HUES64 (cell line): ENCODE measurements at regions not wholly inside any gene's neighbourhood (a gene's known extent, or its start where the extent isn't known, plus 50 kb on each side); places are given as distances from the start of the nearest gene placed in this dataset.
"Not testable (repeated sequence)": the region's sequence is repeated elsewhere in the genome, so short reads cannot be mapped to it uniquely, and the experiment has no call there.

Experiments used
- H3K27ac ChIP-seq: 2 replicates; pipeline ENCODE4 v1.7.0; 2013; ENCODE audit warnings: low read depth, low read length, inconsistent platforms
- H3K27me3 ChIP-seq: 2 replicates; pipeline ENCODE4 v1.6.1; 2013; ENCODE audit warnings: mild to moderate bottlenecking, low read length; ENCODE audit not compliant: insufficient read depth
- H3K36me3 ChIP-seq: 2 replicates; pipeline ENCODE4 v1.6.1; 2013; ENCODE audit warnings: mild to moderate bottlenecking, low read length; ENCODE audit not compliant: insufficient read depth
- H3K4me1 ChIP-seq: 2 replicates; pipeline ENCODE4 v1.6.1; 2013; ENCODE audit warnings: mild to moderate bottlenecking, low read length, moderate library complexity; ENCODE audit not compliant: insufficient read depth
- H3K4me3 ChIP-seq: 2 replicates; pipeline ENCODE4 v1.5.1; 2013; ENCODE audit warnings: mild to moderate bottlenecking, low read length, moderate library complexity
- H3K9ac ChIP-seq: 2 replicates; pipeline ENCODE4 v1.6.1; 2013; ENCODE audit warnings: mild to moderate bottlenecking, low read depth, low read length
- H3K9me3 ChIP-seq: 2 replicates; pipeline ENCODE4 v1.6.1; 2013; ENCODE audit warnings: low read depth, low read length; ENCODE audit not compliant: insufficient read depth
- WGBS: fragments of 150-250, 120-280 bp; methylation state at CpG from one replicate; pipeline ENCODE4 v1.1.7; 2013; ENCODE audit warnings: missing lambda C conversion rate; 5-methylcytosine and 5-hydroxymethylcytosine counted together

DNA sequence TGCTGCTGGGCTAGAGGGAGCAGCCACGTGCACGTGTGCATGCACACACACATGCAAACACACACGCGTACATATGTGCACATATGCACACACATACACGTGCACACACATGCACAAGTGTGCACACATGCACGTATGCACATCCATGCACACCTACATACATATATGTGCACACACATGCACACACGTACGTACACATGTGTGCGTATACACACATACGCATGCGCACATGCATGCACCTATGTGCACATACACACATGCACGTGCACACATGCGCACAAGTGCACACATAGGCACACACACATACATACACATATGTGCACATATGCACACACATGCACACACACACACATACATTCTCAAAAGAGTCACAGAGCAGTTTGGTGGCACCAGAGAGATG lies 85.9 kb upstream of the SLC25A33 start:
- H3K9ac ChIP-seq: no peak overlapping the region
- no peaks in the 10 kb centered on the region for H3K36me3 ChIP-seq
- 93% methylated on average over 13 of the region's 13 CpGs for WGBS
- H3K4me3 ChIP-seq: no peak overlapping the region
- H3K27ac ChIP-seq: no peak overlapping the region
- no peaks in the 10 kb centered on the region for H3K9me3 ChIP-seq
- H3K27me3 ChIP-seq: no peaks in the 10 kb centered on the region
- H3K4me1 ChIP-seq: peaks cover 10% of the 10 kb centered on the region

DNA sequence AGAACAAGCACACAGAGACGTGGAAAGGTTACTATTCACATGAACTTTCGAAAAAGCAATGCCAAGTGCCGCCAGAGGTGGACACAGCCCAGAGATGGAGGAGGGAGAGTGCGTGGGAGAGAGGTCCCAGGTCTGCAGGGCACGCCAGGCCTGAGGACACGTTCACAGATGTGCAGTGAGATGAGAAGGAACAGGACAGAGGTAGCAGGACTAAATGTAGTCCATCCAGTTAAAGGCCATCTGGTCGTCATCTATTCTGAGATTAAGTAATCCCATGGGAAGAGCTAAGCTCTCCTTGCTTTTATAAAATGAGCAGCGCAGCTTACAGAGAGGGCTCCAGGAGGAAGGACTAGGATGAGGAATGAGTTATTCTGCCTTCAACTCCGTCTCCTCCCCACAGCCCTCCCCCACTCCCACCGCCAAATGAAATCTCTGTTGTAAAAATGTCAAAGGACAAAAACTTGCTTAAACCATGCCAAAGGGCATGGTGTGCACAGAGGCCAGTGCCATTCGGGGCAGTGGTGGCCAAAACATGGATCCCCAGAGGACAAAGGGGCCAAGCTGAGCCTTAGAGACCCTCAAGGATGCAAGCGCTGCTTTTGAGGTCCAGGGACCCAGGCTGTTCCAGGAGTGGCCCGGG lies 85.4 kb upstream of the SLC25A33 start:
- H3K27ac ChIP-seq: no peak overlapping the region
- no peak overlapping the region for H3K4me3 ChIP-seq
- H3K9ac ChIP-seq: no peak overlapping the region
- no peaks in the 10 kb centered on the region for H3K9me3 ChIP-seq
- peaks cover 5% of the 10 kb centered on the region for H3K4me1 ChIP-seq
- 89% methylated on average over 13 of the region's 13 CpGs for WGBS
- no peaks in the 10 kb centered on the region for H3K36me3 ChIP-seq
- H3K27me3 ChIP-seq: no peaks in the 10 kb centered on the region

DNA sequence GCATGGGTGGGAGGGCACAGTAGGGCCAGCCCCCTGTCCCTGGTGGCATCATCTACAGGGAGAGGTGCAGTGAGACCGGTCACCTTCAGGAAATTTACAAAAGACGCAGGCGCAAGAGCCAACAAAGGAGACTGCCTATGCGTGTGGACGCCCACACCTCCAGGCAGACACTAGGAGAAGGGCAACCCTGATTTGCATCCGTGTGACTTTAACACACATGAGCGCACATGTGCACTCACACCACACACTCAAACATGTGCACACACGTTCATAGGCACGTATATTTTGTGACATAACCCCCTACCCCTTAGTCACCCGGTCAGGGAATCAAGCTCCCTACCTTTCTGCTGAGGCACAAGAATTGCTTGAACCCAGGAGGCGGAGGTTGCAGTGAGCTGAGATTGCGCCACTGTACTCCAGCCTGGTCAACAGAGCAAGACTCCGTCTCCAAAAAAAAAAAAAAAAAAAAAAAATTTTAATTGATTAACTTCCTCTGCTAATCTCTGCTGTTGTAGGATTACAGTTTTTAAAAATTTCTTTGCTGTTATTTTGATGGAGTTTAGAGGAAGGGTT lies 84.7 kb upstream of the SLC25A33 start:
- Histone ChIP-seq H3K9me3 (no peaks in the 10 kb centered on the region), H3K4me3 (no peak overlapping the region), H3K27me3 (no peaks in the 10 kb centered on the region), H3K4me1 (peaks cover under 1% of the 10 kb centered on the region; the same call in 1 of the 2 replicates), H3K9ac (no peak overlapping the region), H3K36me3 (no peaks in the 10 kb centered on the region), H3K27ac (no peak overlapping the region)
- WGBS: 95% methylated on average over 11 of the region's 13 CpGs

DNA sequence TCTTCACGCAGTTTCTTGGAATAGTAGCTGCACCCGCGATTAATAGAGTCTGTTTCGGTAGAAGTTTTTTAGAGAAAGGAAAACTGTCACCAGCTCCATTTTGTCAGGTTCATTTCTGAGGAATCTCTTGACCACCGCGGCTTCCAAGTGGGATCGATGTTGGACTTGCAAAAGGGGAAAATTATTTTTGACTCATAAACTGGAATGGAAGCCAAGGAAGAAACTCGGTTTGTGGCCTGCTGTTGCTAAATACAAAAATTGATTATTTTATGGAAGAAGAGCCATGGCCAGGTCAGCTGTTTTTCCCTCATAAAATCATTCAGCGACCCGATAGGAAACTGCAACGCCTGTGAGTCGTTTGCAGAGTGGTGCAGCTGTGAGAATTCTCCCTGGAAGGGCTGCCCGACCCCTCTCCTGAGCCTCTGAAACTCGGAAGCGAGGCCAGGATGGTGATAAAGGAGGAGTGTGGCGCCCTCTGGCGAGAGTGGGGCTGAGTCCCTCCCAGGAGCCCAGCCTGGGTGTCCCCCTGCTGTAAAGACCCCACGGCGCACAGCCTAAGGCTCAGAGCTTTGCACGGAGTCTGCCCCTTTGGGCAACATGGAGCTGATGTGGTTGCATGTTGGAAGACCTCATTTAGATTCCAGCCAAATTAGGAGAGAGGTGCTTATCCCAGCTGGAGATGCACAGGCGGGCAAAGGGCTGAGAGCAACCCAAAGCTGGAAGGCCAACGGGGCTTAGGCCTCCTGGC lies 83.6 kb upstream of the SLC25A33 start:
- H3K9me3 ChIP-seq: no peaks in the 10 kb centered on the region
- no peak overlapping the region for H3K4me3 ChIP-seq
- no peak overlapping the region for H3K27ac ChIP-seq
- no peaks in the 10 kb centered on the region for H3K4me1 ChIP-seq
- WGBS: 49% methylated on average over 22 of the region's 22 CpGs
- H3K9ac ChIP-seq: no peak overlapping the region
- no peaks in the 10 kb centered on the region for H3K36me3 ChIP-seq
- no peaks in the 10 kb centered on the region for H3K27me3 ChIP-seq

DNA sequence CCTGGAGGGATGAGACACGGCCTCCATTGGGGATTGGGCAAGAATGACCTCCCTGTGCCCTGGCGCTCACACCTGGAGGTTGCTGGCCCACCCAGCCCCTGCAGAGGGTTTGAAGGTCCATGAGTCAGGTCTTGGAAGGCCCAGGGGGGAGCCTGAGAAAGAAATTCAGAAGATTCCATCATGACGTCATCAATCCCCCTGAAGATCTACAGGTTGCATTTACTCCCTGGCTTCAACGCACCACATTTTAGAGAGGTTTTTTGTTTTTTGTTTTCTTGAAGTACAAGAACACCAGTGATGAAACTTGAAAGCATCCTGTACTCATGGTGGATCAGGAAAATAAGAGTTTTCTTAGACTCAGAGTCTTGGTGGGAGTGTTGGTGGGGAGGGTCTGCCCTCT lies 82.4 kb upstream of the SLC25A33 start:
- no peak overlapping the region for H3K27ac ChIP-seq
- no peaks in the 10 kb centered on the region for H3K9me3 ChIP-seq
- WGBS: 94% methylated on average over 4 of the region's 4 CpGs
- no peaks in the 10 kb centered on the region for H3K4me1 ChIP-seq
- no peaks in the 10 kb centered on the region for H3K27me3 ChIP-seq
- H3K4me3 ChIP-seq: no peak overlapping the region
- no peaks in the 10 kb centered on the region for H3K36me3 ChIP-seq
- H3K9ac ChIP-seq: no peak overlapping the region

DNA sequence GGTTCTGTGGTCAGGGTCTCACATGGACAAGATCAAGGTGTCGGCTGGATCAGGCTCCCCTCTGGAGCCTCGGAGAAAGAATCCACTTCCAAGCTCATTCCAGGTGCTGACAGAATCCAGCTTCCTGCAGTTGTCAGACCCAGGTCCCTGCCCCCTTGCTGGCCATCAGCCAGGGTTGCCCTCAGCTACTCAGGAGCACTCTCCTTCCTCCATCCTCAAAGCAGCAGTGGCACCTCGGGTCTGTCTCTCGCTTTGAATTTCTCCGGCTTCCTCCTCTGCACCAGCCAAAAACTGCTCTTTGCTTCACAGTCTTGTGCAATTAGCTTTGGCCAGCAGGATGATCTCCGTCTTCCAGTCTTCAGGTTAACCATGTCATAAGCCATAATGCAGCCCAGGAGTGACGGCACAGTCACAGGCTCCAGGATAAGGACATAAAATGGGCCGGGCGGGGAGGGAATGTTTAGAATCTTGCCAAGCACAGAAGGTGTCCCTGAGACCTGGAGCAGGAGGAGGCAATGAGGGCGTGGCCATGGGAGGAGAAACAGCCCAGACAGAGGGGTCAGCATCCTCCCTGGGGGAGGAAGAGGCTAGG lies 79.4 kb upstream of the SLC25A33 start:
- no peak overlapping the region for H3K4me3 ChIP-seq
- no peaks in the 10 kb centered on the region for H3K9me3 ChIP-seq
- H3K27ac ChIP-seq: no peak overlapping the region
- no peaks in the 10 kb centered on the region for H3K4me1 ChIP-seq
- no peaks in the 10 kb centered on the region for H3K36me3 ChIP-seq
- WGBS: 88% methylated on average over 10 of the region's 10 CpGs
- no peaks in the 10 kb centered on the region for H3K27me3 ChIP-seq
- no peak overlapping the region for H3K9ac ChIP-seq

DNA sequence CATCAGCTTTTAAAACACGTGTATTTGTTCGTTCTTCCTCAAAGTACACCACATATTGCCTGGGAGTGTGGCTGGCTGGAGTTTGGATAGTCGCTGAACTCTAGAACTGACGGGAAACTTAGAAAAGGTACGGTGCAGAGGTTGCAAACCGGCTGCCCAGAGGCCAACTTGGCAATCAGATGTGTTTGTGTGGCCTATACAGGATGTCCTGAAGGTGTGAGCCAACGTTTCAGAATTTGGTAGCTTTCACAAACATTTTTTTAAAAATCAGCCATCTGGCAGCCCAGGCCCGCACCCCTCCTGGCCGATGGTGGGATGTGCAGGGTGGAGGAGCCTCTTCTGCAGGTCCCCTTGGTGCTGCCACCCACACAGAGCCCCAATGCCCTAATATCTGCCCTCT lies 73.6 kb upstream of the SLC25A33 start:
- 94% methylated on average over 8 of the region's 9 CpGs for WGBS
- no peak overlapping the region for H3K9ac ChIP-seq

DNA sequence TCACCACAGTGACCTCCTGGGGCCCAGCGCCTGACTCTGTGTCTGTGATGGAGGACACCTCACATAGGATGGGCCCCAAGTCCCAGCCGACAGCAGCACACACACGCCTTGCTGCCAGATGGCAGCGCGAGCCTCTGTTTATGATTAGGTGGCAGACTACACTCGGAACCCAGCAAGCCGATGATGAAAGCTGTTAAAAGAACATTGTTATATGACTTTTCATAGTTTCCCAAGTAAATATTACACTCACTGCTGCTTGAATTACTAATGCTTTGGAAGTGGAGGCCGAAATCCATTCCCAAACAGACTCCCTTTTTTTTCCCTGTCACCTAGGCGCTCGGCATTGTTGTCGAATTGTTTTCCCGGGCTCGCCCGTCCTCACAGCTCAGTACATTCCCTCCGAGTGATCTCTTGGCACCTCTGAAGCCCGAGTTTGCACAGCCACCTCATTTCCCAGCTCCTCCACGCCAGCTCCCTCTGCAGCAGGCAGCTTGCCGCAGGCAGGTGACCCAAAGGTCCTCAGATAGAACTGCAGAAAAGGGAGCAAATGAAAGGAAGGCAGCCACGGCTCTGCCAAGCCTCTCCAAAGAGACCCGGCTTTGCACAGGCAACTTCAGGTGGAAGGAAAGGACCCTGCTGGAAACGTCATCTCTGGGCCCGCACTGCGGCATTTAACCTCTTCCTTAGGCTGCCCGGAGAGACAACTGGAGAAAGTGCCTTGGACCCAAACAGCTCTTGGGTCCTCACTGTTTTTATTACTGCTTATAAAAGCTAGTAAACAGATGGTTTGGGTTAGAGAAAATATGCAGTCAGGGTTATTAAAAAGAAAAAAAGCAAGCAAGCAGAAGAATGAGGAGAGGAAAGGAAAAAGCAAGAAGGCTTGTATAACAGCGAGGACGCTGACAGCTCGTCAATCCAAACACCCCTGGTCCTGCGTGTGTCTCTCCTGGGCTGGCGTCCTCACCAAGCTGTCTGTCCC lies 72.2 kb upstream of the SLC25A33 start:
- WGBS: 93% methylated on average over 29 of the region's 29 CpGs
- Histone ChIP-seq H3K4me1 (no peaks in the 10 kb centered on the region), H3K27ac (no peak overlapping the region), H3K4me3 (no peak overlapping the region), H3K27me3 (no peaks in the 10 kb centered on the region), H3K9ac (no peak overlapping the region), H3K36me3 (no peaks in the 10 kb centered on the region), H3K9me3 (no peaks in the 10 kb centered on the region)

More for the DNA sequence above, 73.6 kb upstream of the SLC25A33 start:
- Histone ChIP-seq H3K9me3 (no peaks in the 10 kb centered on the region), H3K36me3 (no peaks in the 10 kb centered on the region), H3K4me3 (no peak overlapping the region), H3K27ac (no peak overlapping the region), H3K27me3 (no peaks in the 10 kb centered on the region), H3K4me1 (no peaks in the 10 kb centered on the region)

DNA sequence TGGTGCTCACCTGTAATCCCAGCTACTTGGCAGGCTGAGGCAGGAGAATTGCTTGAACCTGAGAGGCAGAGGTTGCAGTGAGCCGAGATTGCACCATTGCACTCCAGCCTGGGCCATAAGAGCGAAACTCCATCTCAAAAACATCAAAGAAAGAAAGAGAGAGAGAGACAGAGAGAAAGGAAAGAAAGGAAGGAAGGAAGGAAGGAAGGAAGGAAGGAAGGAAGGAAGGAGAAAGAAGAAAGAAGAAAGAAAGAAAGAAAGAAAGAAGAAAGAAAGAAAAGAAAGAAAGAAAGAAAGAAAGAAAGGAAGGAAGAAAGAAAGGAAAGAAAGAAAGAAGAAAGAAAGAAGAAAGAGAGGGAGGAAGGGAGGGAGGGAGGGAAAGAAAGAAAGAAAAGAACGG lies 69.4 kb upstream of the SLC25A33 start:
- H3K36me3 ChIP-seq, H3K4me1 ChIP-seq, H3K9ac ChIP-seq, H3K27ac ChIP-seq, H3K9me3 ChIP-seq, H3K4me3 ChIP-seq, H3K27me3 ChIP-seq: not testable (repeated sequence)
- WGBS: 91% methylated on average over 2 of the region's 3 CpGs

DNA sequence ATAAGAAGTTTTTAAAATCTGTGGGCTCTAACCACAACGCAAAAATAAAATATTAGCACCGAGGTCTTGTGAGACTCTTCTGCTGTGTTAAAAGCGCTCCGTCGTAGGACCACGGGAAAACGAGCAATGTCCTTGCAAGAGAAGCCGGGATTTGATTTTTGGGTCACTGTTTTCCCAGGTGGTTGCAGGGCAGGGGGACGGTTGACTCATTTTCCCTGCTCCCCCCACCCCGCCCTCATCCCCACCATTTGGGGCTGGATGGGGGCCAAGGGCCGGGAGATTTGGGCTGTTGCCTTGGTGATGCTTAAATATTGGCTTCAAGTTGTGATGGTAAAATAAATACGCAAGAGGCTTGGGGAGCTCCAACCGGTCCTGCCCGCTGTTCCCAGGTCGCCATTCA lies 67.6 kb upstream of the SLC25A33 start:
- H3K4me1 ChIP-seq: no peaks in the 10 kb centered on the region
- 95% methylated on average over 15 of the region's 15 CpGs for WGBS
- H3K9me3 ChIP-seq: no peaks in the 10 kb centered on the region

More for the DNA sequence above, 67.6 kb upstream of the SLC25A33 start:
- no peak overlapping the region for H3K9ac ChIP-seq
- no peak overlapping the region for H3K27ac ChIP-seq
- H3K36me3 ChIP-seq: no peaks in the 10 kb centered on the region
- no peaks in the 10 kb centered on the region for H3K27me3 ChIP-seq
- no peak overlapping the region for H3K4me3 ChIP-seq
